PC-9 (cell line): ENCODE measurements at regions not wholly inside any gene's neighbourhood (a gene's known extent, or its start where the extent isn't known, plus 50 kb on each side); places are given as distances from the start of the nearest gene placed in this dataset.

Experiments used
- BruUV-seq: library from RNA; stranded (reverse); fragments of 400-500 nt; replicated peaks from 2 replicates; lab custom pipeline; 2021; lab: Mats Ljungman, UMichigan
- CTCF ChIA-PET: fragments of 300-600 bp; sonication (Branson Sonifier 250); formaldehyde crosslinking; loops from one replicate; lab custom pipeline; 2022; ENCODE audit warnings: antibody characterized with exemption; lab: Charles Lee
- POLR2A ChIA-PET: fragments of 300-600 bp; sonication (Branson Sonifier 250); formaldehyde crosslinking; loops from one replicate; lab custom pipeline; 2022; ENCODE audit warnings: antibody characterized with exemption; ENCODE audit not compliant: unreplicated experiment; lab: Charles Lee
- DNase-seq, 2 experiments: peaks; one replicate each; pipeline versions ENCODE4 v3.0.0 to v3.0.0-alpha.2; 2015 to 2022; ENCODE audit warnings: mixed read lengths in 1 of 2
- H2AFZ ChIP-seq: fragments of 200-600 bp; sonication (generic); 2 replicates; pipeline ENCODE4 v1.8.1; 2017; ENCODE audit warnings: antibody characterized with exemption
- H3F3A ChIP-seq: fragments of 200-600 bp; sonication (generic); 2 replicates; pipeline ENCODE4 v1.8.1; 2017; ENCODE audit warnings: antibody characterized with exemption, mild to moderate bottlenecking, low read depth; ENCODE audit not compliant: insufficient read depth
- H3K27ac ChIP-seq: fragments of 200-600 bp; sonication (generic); 2 replicates; pipeline ENCODE4 v1.6.1; 2016; ENCODE audit warnings: mixed run types
- H3K27me3 ChIP-seq: fragments of 200-600 bp; sonication (generic); 2 replicates; pipeline ENCODE4 v1.6.1; 2016; ENCODE audit warnings: low read depth, mixed run types; ENCODE audit not compliant: insufficient read depth
- H3K36me3 ChIP-seq: fragments of 200-600 bp; sonication (generic); 2 replicates; pipeline ENCODE4 v1.6.1; 2016; ENCODE audit warnings: low read depth, mixed run types
- H3K4me1 ChIP-seq: fragments of 200-600 bp; sonication (generic); replicated peaks from 2 replicates; pipeline ENCODE4 v1.6.1; 2016; ENCODE audit warnings: mixed run types; ENCODE audit not compliant: insufficient read depth
- H3K4me2 ChIP-seq: fragments of 200-600 bp; sonication (generic); 2 replicates; pipeline ENCODE4 v1.6.1; 2017; ENCODE audit warnings: mixed run types
- H3K4me3 ChIP-seq: fragments of 200-600 bp; sonication (generic); 2 replicates; pipeline ENCODE4 v1.6.1; 2016; ENCODE audit warnings: mixed run types
- H3K79me2 ChIP-seq: fragments of 200-600 bp; sonication (generic); 2 replicates; pipeline ENCODE4 v1.6.1; 2017; ENCODE audit warnings: low read depth, mixed run types
- H3K9me2 ChIP-seq: fragments of 200-600 bp; sonication (generic); 2 replicates; pipeline ENCODE4 v1.8.1; 2017; ENCODE audit warnings: mild to moderate bottlenecking; ENCODE audit not compliant: insufficient read depth
- H3K9me3 ChIP-seq: fragments of 200-600 bp; sonication (generic); 2 replicates; pipeline ENCODE4 v1.8.1; 2016; ENCODE audit warnings: low read depth; ENCODE audit not compliant: insufficient read depth
- H4K20me1 ChIP-seq: fragments of 200-600 bp; sonication (generic); 2 replicates; pipeline ENCODE4 v1.8.1; 2017; ENCODE audit not compliant: insufficient read depth
- CTCF ChIP-seq: fragments of 200-600 bp; sonication (generic); conservative IDR thresholded peaks from 2 replicates; pipeline ENCODE4 v1.6.1; 2017; ENCODE audit warnings: mixed run types, antibody characterized with exemption, mild to moderate bottlenecking, moderate library complexity
- EZH2 ChIP-seq: fragments of 200-600 bp; sonication (generic); IDR thresholded peaks from 2 replicates; pipeline ENCODE4 v1.8.0; 2017; ENCODE audit warnings: antibody characterized with exemption, low read depth
- intact Hi-C: fragments of 100-400 bp; cut with micrococcal nuclease; formaldehyde crosslinking; loops from one replicate; pipeline ENCODE4 v1.10.0; 2022; ENCODE audit not compliant: unreplicated experiment

GRCh38 chr20:23197836-23198235, 111.7 kb upstream of the CD93 start:
- DNase-seq, result no peak
- no peaks in the 10 kb centered on the region for H3K36me3 ChIP-seq
- H3K79me2 ChIP-seq, result no peaks in the 10 kb centered on the region
- no peaks in the 10 kb centered on the region for H3F3A ChIP-seq
- no TSS peak for BruUV-seq
- H4K20me1 ChIP-seq, result no peaks in the 10 kb centered on the region
- no peak overlapping the region for H3K4me3 ChIP-seq
- H3K9me3 ChIP-seq, result no peaks in the 10 kb centered on the region
- H3K9me2 ChIP-seq, result no peaks in the 10 kb centered on the region
- no peak overlapping the region for H2AFZ ChIP-seq
- ChIA-PET CTCF (interaction anchor here (1.8 kb wide), 1 partner anchor 147 kb away, joined by 6 read pairs; no protein-coding TSS in a partner anchor), POLR2A (no interaction called here)
- no peak overlapping the region for H3K4me2 ChIP-seq
- intact Hi-C loops, result no loop called here
- no peak overlapping the region for H3K27ac ChIP-seq
- no peaks in the 10 kb centered on the region for H3K4me1 ChIP-seq
- TF ChIP-seq EZH2 (no peak), CTCF (no peak)
- no peaks in the 10 kb centered on the region for H3K27me3 ChIP-seq

- no peaks in the 10 kb centered on the region for H4K20me1 ChIP-seq
- intact Hi-C loops, result no loop called here
- CTCF ChIA-PET, result no interaction called here
- no peaks in the 10 kb centered on the region for H3K36me3 ChIP-seq
- no peaks in the 10 kb centered on the region for H3F3A ChIP-seq
- no peak overlapping the region for H2AFZ ChIP-seq
- no peak overlapping the region for H3K4me2 ChIP-seq
- no peak overlapping the region for H3K27ac ChIP-seq
- H3K9me3 ChIP-seq, result no peaks in the 10 kb centered on the region
- POLR2A ChIA-PET, result no interaction called here
- DNase-seq, result no peak
- no peaks in the 10 kb centered on the region for H3K9me2 ChIP-seq
- no peaks in the 10 kb centered on the region for H3K4me1 ChIP-seq
- no peak for TF ChIP-seq EZH2
- no peak for TF ChIP-seq CTCF
- H3K4me3 ChIP-seq, result no peak overlapping the region
- no peaks in the 10 kb centered on the region for H3K79me2 ChIP-seq
- no TSS peak for BruUV-seq
- no peaks in the 10 kb centered on the region for H3K27me3 ChIP-seq
Measured at GRCh38 chr20:23195636-23196035, 109.5 kb upstream of the CD93 start.

- H3K4me2 ChIP-seq, result no peak overlapping the region
- H3K9me2 ChIP-seq, result no peaks in the 10 kb centered on the region
- ChIA-PET POLR2A (no interaction called here), CTCF (no interaction called here)
- intact Hi-C loops, result no loop called here
- H3K4me1 ChIP-seq, result no peaks in the 10 kb centered on the region
- no peak for TF ChIP-seq EZH2
- no peak for TF ChIP-seq CTCF
- H3K4me3 ChIP-seq, result no peak overlapping the region
- no peak overlapping the region for H2AFZ ChIP-seq
- H3K79me2 ChIP-seq, result no peaks in the 10 kb centered on the region
- no peak overlapping the region for H3K27ac ChIP-seq
- BruUV-seq, result no TSS peak
- H4K20me1 ChIP-seq, result no peaks in the 10 kb centered on the region
- no peak for DNase-seq
- no peaks in the 10 kb centered on the region for H3K36me3 ChIP-seq
- H3K27me3 ChIP-seq, result no peaks in the 10 kb centered on the region
- no peaks in the 10 kb centered on the region for H3F3A ChIP-seq
- no peaks in the 10 kb centered on the region for H3K9me3 ChIP-seq
Measured at GRCh38 chr20:23193801-23194384, 107.8 kb upstream of the CD93 start.
